DOHH2 (cell line): ENCODE measurements at regions not wholly inside any gene's neighbourhood (a gene's known extent, or its start where the extent isn't known, plus 50 kb on each side); places are given as distances from the start of the nearest gene placed in this dataset.

Experiments
- CTCF ChIP-seq: fragments of 200-600 bp; sonication (generic); IDR thresholded peaks from one replicate; pipeline ENCODE4 v1.5.1; 2014; ENCODE audit warnings: antibody characterized with exemption, mild to moderate bottlenecking, low read depth, low read length; ENCODE audit not compliant: poor library complexity, severe bottlenecking
- EZH2phosphoT487 ChIP-seq: fragments of 200-600 bp; sonication (generic); IDR thresholded peaks from 2 replicates; pipeline ENCODE4 v1.6.1; 2017; ENCODE audit warnings: borderline replicate concordance, mild to moderate bottlenecking, antibody characterized with exemption, low read length, moderate library complexity, mixed read lengths

- TF ChIP-seq CTCF (no peak), EZH2phosphoT487 (no peak)
These were observed 207.4 kb upstream of the MME start for GRCh38 chr3:154872696-154873095.
